IPS-18a (cell line): ENCODE measurements at regions not wholly inside any gene's neighbourhood (a gene's known extent, or its start where the extent isn't known, plus 50 kb on each side); places are given as distances from the start of the nearest gene placed in this dataset.
"Not testable (repeated sequence)": the region's sequence is repeated elsewhere in the genome, so short reads cannot be mapped to it uniquely, and the experiment has no call there.

Experiments used
- H3K27ac ChIP-seq: one replicate; pipeline ENCODE4 v1.5.1; 2013; ENCODE audit warnings: low read length
- H3K27me3 ChIP-seq: one replicate; pipeline ENCODE4 v1.6.1; 2013; ENCODE audit warnings: mild to moderate bottlenecking, low read length; ENCODE audit not compliant: control insufficient read depth, insufficient read depth
- H3K36me3 ChIP-seq: one replicate; pipeline ENCODE4 v1.6.1; 2013; ENCODE audit warnings: low read depth, low read length; ENCODE audit not compliant: control insufficient read depth
- H3K4me1 ChIP-seq: one replicate; pipeline ENCODE4 v1.6.1; 2013; ENCODE audit warnings: low read depth, low read length; ENCODE audit not compliant: control insufficient read depth
- H3K4me3 ChIP-seq: one replicate; pipeline ENCODE4 v1.5.1; 2013; ENCODE audit warnings: low read length
- H3K9ac ChIP-seq: one replicate; pipeline ENCODE4 v1.6.1; 2013; ENCODE audit warnings: mild to moderate bottlenecking, low read length, moderate library complexity
- H3K9me3 ChIP-seq: one replicate; pipeline ENCODE4 v1.6.1; 2013; ENCODE audit warnings: low read depth, low read length; ENCODE audit not compliant: control insufficient read depth

DNA sequence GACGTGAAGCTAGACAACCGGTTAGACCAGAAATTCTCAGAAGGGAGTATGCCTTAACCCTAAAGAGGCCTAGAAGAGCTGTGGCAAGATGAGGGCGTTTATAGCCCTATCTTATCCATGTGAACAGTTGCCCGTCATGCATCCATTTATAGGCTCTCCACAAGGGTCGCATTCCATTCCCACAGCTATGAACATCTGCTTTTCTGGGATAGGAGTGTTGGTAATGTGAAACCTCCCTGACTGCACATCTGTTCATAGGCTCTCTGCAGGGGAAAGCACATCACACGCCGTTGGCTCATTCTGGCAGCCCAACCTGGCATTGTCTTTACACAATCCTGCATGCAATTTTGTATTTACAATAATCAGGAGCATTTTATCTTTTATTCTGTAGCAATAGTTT, 485.6 kb downstream of the ACTR3B start:
- not testable (repeated sequence) for H3K4me3 ChIP-seq, H3K36me3 ChIP-seq, H3K4me1 ChIP-seq, H3K9ac ChIP-seq, H3K27ac ChIP-seq, H3K27me3 ChIP-seq
- H3K9me3 ChIP-seq = peaks cover 10% of the 10 kb centered on the region

DNA sequence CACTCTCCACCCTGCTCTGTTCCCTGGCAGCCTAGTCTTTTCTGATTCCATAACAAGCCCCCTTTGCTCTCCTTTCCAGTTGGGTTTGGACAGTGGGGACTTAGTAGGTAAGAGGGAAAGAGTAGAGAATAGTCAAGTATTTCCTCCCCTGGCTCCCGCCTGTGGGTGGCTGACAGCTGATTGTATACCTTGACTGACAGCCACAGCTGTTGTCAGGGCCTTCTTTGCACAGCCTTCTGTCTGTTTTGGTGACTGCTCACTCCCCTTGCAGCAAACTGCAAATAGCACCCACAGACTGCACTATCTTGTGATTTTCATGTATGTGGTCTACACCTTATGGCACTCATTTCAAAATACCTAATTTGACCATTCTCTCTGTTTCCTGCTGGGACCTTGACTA, 486.3 kb downstream of the ACTR3B start:
- Histone ChIP-seq H3K36me3 (no peaks in the 10 kb centered on the region), H3K27me3 (no peaks in the 10 kb centered on the region), H3K9ac (no peak overlapping the region), H3K4me1 (no peaks in the 10 kb centered on the region), H3K27ac (no peak overlapping the region), H3K9me3 (peaks cover 10% of the 10 kb centered on the region), H3K4me3 (no peak overlapping the region)

DNA sequence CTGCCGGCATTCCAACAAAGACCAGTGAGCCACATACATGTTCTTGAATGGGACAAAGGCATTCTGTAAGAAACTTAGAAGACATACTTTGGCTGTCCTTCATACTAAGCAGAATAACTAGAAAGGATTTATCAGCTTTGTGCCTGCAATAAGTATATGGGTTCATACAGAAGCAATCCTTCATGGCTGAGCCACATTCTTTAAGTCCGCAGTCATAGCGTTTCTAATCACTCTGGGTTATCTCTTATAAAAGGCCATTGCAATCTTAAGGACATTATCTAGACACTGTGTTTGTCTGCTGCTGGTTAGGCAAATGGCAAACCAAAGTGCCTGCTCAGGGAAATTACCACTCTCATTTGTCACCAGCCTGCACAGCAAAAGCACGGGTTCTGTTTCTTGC, 488.4 kb downstream of the ACTR3B start:
- Histone ChIP-seq H3K4me3 (no peak overlapping the region), H3K9me3 (peaks cover 10% of the 10 kb centered on the region), H3K27me3 (no peaks in the 10 kb centered on the region), H3K9ac (no peak overlapping the region), H3K27ac (no peak overlapping the region), H3K4me1 (no peaks in the 10 kb centered on the region), H3K36me3 (no peaks in the 10 kb centered on the region)

DNA sequence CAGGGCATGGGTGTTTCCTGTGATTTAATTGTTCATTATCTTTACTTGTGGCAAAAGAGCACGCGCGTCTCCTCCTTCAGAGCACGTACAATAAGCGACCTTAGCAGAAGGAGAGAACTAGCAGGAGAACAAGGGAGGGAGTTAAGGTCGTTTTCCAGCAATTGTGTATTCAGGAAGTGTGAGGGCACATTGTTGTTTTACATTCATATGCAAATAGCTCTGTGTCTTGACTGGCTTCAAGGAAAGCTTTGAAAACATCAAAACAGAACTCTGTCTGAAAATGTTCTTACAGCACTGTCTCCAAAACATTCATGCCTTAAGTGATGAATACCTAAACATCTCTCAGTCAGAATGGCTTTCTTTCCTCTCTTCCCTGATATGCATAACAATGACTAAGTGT, 499.1 kb downstream of the ACTR3B start:
- H3K9ac ChIP-seq = no peak overlapping the region
- no peaks in the 10 kb centered on the region for H3K36me3 ChIP-seq
- H3K4me3 ChIP-seq = no peak overlapping the region
- H3K27me3 ChIP-seq = no peaks in the 10 kb centered on the region
- no peak overlapping the region for H3K27ac ChIP-seq
- peaks cover 6% of the 10 kb centered on the region for H3K4me1 ChIP-seq
- H3K9me3 ChIP-seq = peaks cover 3% of the 10 kb centered on the region

DNA sequence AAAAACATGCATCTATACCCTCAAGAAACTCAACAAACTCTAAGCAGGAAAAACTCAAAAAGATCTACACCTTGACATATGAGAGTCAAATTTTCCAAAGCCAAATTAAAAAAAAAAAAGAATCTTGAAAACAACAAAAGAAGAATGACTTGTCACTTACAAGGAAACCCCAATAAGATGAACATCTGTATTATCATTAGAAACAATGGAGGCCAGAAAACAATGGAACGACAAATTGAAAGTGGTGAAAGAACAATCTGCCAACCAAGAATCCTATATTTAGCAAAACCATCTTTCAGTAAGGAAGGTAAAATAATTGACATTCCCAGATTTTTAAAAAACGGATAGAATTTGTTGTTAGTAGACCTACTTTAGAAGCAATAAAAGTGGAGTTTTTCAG, 516.8 kb downstream of the ACTR3B start:
- Histone ChIP-seq H3K9me3 (peaks cover 30% of the 10 kb centered on the region), H3K36me3 (no peaks in the 10 kb centered on the region), H3K27ac (no peak overlapping the region), H3K4me3 (no peak overlapping the region), H3K27me3 (no peaks in the 10 kb centered on the region), H3K9ac (no peak overlapping the region), H3K4me1 (no peaks in the 10 kb centered on the region)

- H3K4me1 ChIP-seq = peaks cover 6% of the 10 kb centered on the region
- no peak overlapping the region for H3K9ac ChIP-seq
- H3K9me3 ChIP-seq = peaks cover 6% of the 10 kb centered on the region
- H3K36me3 ChIP-seq = no peaks in the 10 kb centered on the region
- H3K4me3 ChIP-seq = no peak overlapping the region
- no peaks in the 10 kb centered on the region for H3K27me3 ChIP-seq
- H3K27ac ChIP-seq = no peak overlapping the region
Measured at GRCh38 chr7:153286763-153287162, 527.2 kb downstream of the ACTR3B start.

- H3K27me3 ChIP-seq = no peaks in the 10 kb centered on the region
- H3K9ac ChIP-seq = no peak overlapping the region
- H3K9me3 ChIP-seq = peaks cover 9% of the 10 kb centered on the region
- H3K36me3 ChIP-seq = no peaks in the 10 kb centered on the region
- peaks cover 6% of the 10 kb centered on the region for H3K4me1 ChIP-seq
- no peak overlapping the region for H3K4me3 ChIP-seq
- H3K27ac ChIP-seq = no peak overlapping the region
Measured at GRCh38 chr7:153290066-153290465, 530.5 kb downstream of the ACTR3B start.

DNA sequence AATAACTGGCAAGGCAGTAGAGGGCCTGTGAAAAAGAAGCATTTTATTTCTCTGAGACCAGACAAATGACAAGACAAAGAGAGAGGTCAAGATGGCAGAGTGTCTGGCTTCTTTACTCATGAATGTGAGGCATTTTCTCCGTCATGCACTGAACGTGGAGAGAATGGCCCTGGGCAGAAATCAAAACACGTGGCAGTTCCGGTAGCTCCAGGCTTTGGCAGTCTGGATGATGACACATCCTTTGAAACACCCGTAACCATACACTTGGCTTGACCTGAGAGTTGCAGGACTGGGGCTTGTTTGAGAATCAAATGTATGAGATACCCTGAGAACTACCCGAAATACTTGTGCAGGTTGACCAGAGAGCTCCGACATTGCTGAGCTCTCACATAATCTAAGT, 537.6 kb downstream of the ACTR3B start:
- no peaks in the 10 kb centered on the region for H3K36me3 ChIP-seq
- H3K4me1 ChIP-seq = no peaks in the 10 kb centered on the region
- no peak overlapping the region for H3K27ac ChIP-seq
- no peak overlapping the region for H3K9ac ChIP-seq
- no peak overlapping the region for H3K4me3 ChIP-seq
- H3K9me3 ChIP-seq = peaks cover 9% of the 10 kb centered on the region
- no peaks in the 10 kb centered on the region for H3K27me3 ChIP-seq

- no peaks in the 10 kb centered on the region for H3K4me1 ChIP-seq
- no peak overlapping the region for H3K27ac ChIP-seq
- H3K36me3 ChIP-seq = no peaks in the 10 kb centered on the region
- H3K27me3 ChIP-seq = no peaks in the 10 kb centered on the region
- H3K4me3 ChIP-seq = no peak overlapping the region
- peaks cover 9% of the 10 kb centered on the region for H3K9me3 ChIP-seq
- no peak overlapping the region for H3K9ac ChIP-seq
Measured at GRCh38 chr7:153301936-153302335, 542.4 kb downstream of the ACTR3B start.

- no peaks in the 10 kb centered on the region for H3K27me3 ChIP-seq
- no peak overlapping the region for H3K9ac ChIP-seq
- no peak overlapping the region for H3K27ac ChIP-seq
- peaks cover 19% of the 10 kb centered on the region for H3K9me3 ChIP-seq
- no peaks in the 10 kb centered on the region for H3K4me1 ChIP-seq
- H3K4me3 ChIP-seq = no peak overlapping the region
- no peaks in the 10 kb centered on the region for H3K36me3 ChIP-seq
Measured at GRCh38 chr7:153320005-153320404, 560.5 kb downstream of the ACTR3B start.

DNA sequence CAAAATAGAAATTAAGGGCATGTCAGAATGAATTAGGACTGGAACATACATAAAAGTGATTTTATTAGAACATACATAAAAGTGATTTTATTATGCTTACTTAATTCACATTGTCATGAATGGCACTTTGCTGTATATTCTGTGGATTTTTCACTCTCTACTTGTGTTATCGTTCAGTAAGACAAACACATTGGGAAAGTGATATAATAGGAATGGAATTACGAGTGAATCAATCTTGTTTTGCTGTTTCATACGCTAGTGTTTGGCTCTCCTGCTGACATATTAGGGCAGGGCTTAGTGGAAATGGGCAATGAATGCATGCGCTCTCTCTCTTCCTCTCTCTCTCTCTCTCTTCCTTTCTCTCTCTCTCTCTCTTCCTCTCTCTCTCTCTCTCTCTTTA, 561.1 kb downstream of the ACTR3B start:
- Histone ChIP-seq H3K4me3 (no peak overlapping the region), H3K27ac (no peak overlapping the region), H3K4me1 (no peaks in the 10 kb centered on the region), H3K27me3 (no peaks in the 10 kb centered on the region), H3K9ac (no peak overlapping the region), H3K36me3 (no peaks in the 10 kb centered on the region), H3K9me3 (peaks cover 19% of the 10 kb centered on the region)

DNA sequence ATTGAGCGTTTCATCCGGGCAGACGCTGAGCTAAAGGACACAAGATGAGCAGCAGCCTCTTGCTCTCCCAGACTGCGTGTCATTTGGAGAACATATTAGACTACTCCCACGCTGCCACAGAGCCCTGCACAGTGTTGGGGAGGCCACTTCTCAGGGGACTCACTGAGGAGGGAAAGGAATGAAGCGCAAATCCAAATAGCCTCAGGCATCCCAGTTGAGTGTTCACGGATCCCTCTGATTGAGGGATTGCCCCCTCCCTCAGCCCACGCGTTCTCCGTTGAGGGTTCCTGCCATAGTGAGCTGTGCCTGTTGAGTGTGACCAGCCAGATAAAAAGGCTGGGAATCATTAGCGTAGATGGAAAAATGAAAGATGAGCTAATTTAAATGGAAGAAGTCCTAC, 563.4 kb downstream of the ACTR3B start:
- no peaks in the 10 kb centered on the region for H3K4me1 ChIP-seq
- H3K9ac ChIP-seq = no peak overlapping the region
- H3K4me3 ChIP-seq = no peak overlapping the region
- H3K27me3 ChIP-seq = no peaks in the 10 kb centered on the region
- H3K36me3 ChIP-seq = no peaks in the 10 kb centered on the region
- H3K9me3 ChIP-seq = peaks cover 19% of the 10 kb centered on the region
- H3K27ac ChIP-seq = no peak overlapping the region
